WERI-Rb-1 (cell line): ENCODE measurements at regions not wholly inside any gene's neighbourhood (a gene's known extent, or its start where the extent isn't known, plus 50 kb on each side); places are given as distances from the start of the nearest gene placed in this dataset.

Experiments
- DNase-seq: peaks from one replicate; pipeline ENCODE4 v3.0.0-alpha.2; 2020
- H3K27ac ChIP-seq: fragments of 250-450 bp; sonication (Bioruptor Pico); 2 replicates; pipeline ENCODE4 v1.5.1; 2020; ENCODE audit warnings: mild to moderate bottlenecking, moderate library complexity
- H3K27me3 ChIP-seq: fragments of 250-450 bp; sonication (Bioruptor Pico); 2 replicates; pipeline ENCODE4 v1.5.1; 2021; ENCODE audit warnings: mild to moderate bottlenecking, low read depth, moderate library complexity; ENCODE audit not compliant: insufficient read depth, severe bottlenecking
- H3K36me3 ChIP-seq: fragments of 250-450 bp; sonication (Bioruptor Pico); 2 replicates; pipeline ENCODE4 v1.5.1; 2020; ENCODE audit warnings: mild to moderate bottlenecking, moderate library complexity
- H3K4me3 ChIP-seq: 2 replicates; pipeline ENCODE4 v1.5.1; 2011; ENCODE audit warnings: low read depth, mild to moderate bottlenecking, control low read depth, low read length
- H3K9me3 ChIP-seq: fragments of 250-450 bp; sonication (Bioruptor Pico); 2 replicates; pipeline ENCODE4 v1.5.1; 2021; ENCODE audit warnings: mild to moderate bottlenecking, moderate library complexity; ENCODE audit not compliant: severe bottlenecking
- CTCF ChIP-seq: IDR thresholded peaks from 2 replicates; pipeline ENCODE4 v1.5.1; 2011; ENCODE audit warnings: low read depth, mild to moderate bottlenecking, control low read depth, inconsistent platforms, low read length

GRCh38 chr1:189656628-189657530, 820.8 kb downstream of the BRINP3 start:
- Histone ChIP-seq H3K36me3 (no peaks in the 10 kb centered on the region), H3K9me3 (no peaks in the 10 kb centered on the region), H3K27ac (no peak overlapping the region), H3K27me3 (no peaks in the 10 kb centered on the region), H3K4me3 (no peak overlapping the region)
- no peak for TF ChIP-seq CTCF
- no peak for DNase-seq

- H3K4me3 ChIP-seq: no peak overlapping the region
- DNase-seq: no peak
- TF ChIP-seq CTCF: no peak
- no peaks in the 10 kb centered on the region for H3K9me3 ChIP-seq
- H3K27ac ChIP-seq: no peak overlapping the region
- no peaks in the 10 kb centered on the region for H3K27me3 ChIP-seq
- H3K36me3 ChIP-seq: no peaks in the 10 kb centered on the region
Measured at GRCh38 chr1:189657715-189658114, 819.9 kb downstream of the BRINP3 start.

- no peak for DNase-seq
- Histone ChIP-seq H3K9me3 (no peaks in the 10 kb centered on the region), H3K36me3 (no peaks in the 10 kb centered on the region), H3K27ac (no peak overlapping the region), H3K27me3 (no peaks in the 10 kb centered on the region), H3K4me3 (no peak overlapping the region)
- TF ChIP-seq CTCF: no peak
Measured at GRCh38 chr1:189658381-189658780, 819.3 kb downstream of the BRINP3 start.

GRCh38 chr1:189659731-189660130, 817.9 kb downstream of the BRINP3 start:
- Histone ChIP-seq H3K36me3 (no peaks in the 10 kb centered on the region), H3K9me3 (no peaks in the 10 kb centered on the region), H3K27me3 (no peaks in the 10 kb centered on the region), H3K4me3 (no peak overlapping the region), H3K27ac (no peak overlapping the region)
- no peak for TF ChIP-seq CTCF
- no peak for DNase-seq

GRCh38 chr1:189662190-189662589, 815.5 kb downstream of the BRINP3 start:
- Histone ChIP-seq H3K27ac (no peak overlapping the region), H3K9me3 (no peaks in the 10 kb centered on the region), H3K4me3 (no peak overlapping the region), H3K36me3 (no peaks in the 10 kb centered on the region), H3K27me3 (no peaks in the 10 kb centered on the region)
- DNase-seq: no peak
- TF ChIP-seq CTCF: no peak

- Histone ChIP-seq H3K27me3 (no peaks in the 10 kb centered on the region), H3K9me3 (no peaks in the 10 kb centered on the region), H3K27ac (no peak overlapping the region), H3K36me3 (no peaks in the 10 kb centered on the region), H3K4me3 (no peak overlapping the region)
- no peak for DNase-seq
- no peak for TF ChIP-seq CTCF
Measured at GRCh38 chr1:189669846-189670245, 807.8 kb downstream of the BRINP3 start.
